Activated T-cell treated with anti-CD3 and anti-CD28 coated beads for 24 hours (primary cell): ENCODE measurements at regions not wholly inside any gene's neighbourhood (a gene's known extent, or its start where the extent isn't known, plus 50 kb on each side); places are given as distances from the start of the nearest gene placed in this dataset.
A peak's percentile ranks its signal among the peaks of the same experiment; 100 is the strongest.
"Not testable (repeated sequence)": the region's sequence is repeated elsewhere in the genome, so short reads cannot be mapped to it uniquely, and the experiment has no call there.

Experiments
- DNase-seq: peaks from one replicate; pipeline ENCODE4 v3.0.0-alpha.2; 2020; ENCODE audit warnings: low read depth

GRCh38 chr7:128561116-128561722, 84.7 kb downstream of the METTL2B start:
- DNase-seq, result not testable (repeated sequence)

GRCh38 chr7:128562795-128563194, 86.2 kb downstream of the METTL2B start:
- DNase-seq, result not testable (repeated sequence)

- not testable (repeated sequence) for DNase-seq
These were observed 87.7 kb downstream of the METTL2B start for GRCh38 chr7:128564123-128564700.

- DNase-seq, result not testable (repeated sequence)
These were observed 88.7 kb downstream of the METTL2B start for GRCh38 chr7:128564932-128565864.

- DNase-seq, result not testable (repeated sequence)
These were observed 96.8 kb upstream of the GARIN1A start for GRCh38 chr7:128575277-128575676.

GRCh38 chr7:128576953-128577352, 95.1 kb upstream of the GARIN1A start:
- not testable (repeated sequence) for DNase-seq

- DNase-seq, result not testable (repeated sequence)
These were observed 92.2 kb upstream of the GARIN1A start for GRCh38 chr7:128579843-128580242.

GRCh38 chr7:128581100-128581499, 91.0 kb upstream of the GARIN1A start:
- DNase-seq, result not testable (repeated sequence)

- DNase-seq, result not testable (repeated sequence)
These were observed 90.1 kb upstream of the GARIN1A start for GRCh38 chr7:128581825-128582561.

- DNase-seq, result not testable (repeated sequence)
These were observed 85.4 kb upstream of the GARIN1A start for GRCh38 chr7:128586715-128587114.

GRCh38 chr7:128591705-128592104, 80.4 kb upstream of the GARIN1A start:
- no peak for DNase-seq

- not testable (repeated sequence) for DNase-seq
These were observed 79.9 kb upstream of the GARIN1A start for GRCh38 chr7:128592209-128592608.

GRCh38 chr7:128594061-128594460, 78.0 kb upstream of the GARIN1A start:
- DNase-seq, result not testable (repeated sequence)

- not testable (repeated sequence) for DNase-seq
These were observed 75.6 kb upstream of the GARIN1A start for GRCh38 chr7:128596336-128597128.

GRCh38 chr7:128598946-128599345, 73.1 kb upstream of the GARIN1A start:
- DNase-seq, result not testable (repeated sequence)

- DNase-seq, result peak; percentile 40
These were observed 63.2 kb upstream of the GARIN1A start for GRCh38 chr7:128608678-128609421.

GRCh38 chr7:128613366-128613765, 58.7 kb upstream of the GARIN1A start:
- DNase-seq, result not testable (repeated sequence)

GRCh38 chr7:128614812-128615211, 57.3 kb upstream of the GARIN1A start:
- DNase-seq, result not testable (repeated sequence)

- DNase-seq, result not testable (repeated sequence)
These were observed 55.3 kb upstream of the GARIN1A start for GRCh38 chr7:128616799-128617198.
